ENCODE measurements at regions not wholly inside any gene's neighbourhood (a gene's known extent, or its start where the extent isn't known, plus 50 kb on each side); places are given as distances from the start of the nearest gene placed in this dataset.
"Not testable (repeated sequence)": the region's sequence is repeated elsewhere in the genome, so short reads cannot be mapped to it uniquely, and the experiment has no call there.

DNA sequence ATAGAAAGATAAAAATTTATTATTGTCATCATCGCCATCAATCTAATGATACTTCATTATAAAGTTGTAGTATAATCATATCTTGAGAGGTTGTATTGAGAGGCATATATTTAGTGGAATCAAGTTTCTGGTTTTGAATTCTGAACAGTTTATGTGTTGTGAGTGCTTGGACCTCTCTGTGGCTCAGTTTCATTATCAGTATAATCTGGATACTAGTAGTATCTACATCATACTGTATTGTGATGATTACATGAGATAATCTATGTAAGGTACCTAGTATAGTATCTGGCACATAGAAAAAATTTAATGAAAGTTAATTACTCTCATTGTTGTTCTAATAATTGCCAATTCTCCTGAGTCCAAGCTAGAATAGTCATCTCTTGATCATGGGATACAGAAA, 161.2 kb upstream of the UBQLN2 start (continued):
- TF ChIP-seq, protein P1, sequence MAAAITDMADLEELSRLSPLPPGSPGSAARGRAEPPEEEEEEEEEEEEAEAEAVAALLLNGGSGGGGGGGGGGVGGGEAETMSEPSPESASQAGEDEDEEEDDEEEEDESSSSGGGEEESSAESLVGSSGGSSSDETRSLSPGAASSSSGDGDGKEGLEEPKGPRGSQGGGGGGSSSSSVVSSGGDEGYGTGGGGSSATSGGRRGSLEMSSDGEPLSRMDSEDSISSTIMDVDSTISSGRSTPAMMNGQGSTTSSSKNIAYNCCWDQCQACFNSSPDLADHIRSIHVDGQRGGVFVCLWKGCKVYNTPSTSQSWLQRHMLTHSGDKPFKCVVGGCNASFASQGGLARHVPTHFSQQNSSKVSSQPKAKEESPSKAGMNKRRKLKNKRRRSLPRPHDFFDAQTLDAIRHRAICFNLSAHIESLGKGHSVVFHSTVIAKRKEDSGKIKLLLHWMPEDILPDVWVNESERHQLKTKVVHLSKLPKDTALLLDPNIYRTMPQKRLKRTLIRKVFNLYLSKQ (tag by site-specific recombination; IDR thresholded peaks at IDR 0.05; ENCODE audit: borderline replicate concordance) = no peak

DNA sequence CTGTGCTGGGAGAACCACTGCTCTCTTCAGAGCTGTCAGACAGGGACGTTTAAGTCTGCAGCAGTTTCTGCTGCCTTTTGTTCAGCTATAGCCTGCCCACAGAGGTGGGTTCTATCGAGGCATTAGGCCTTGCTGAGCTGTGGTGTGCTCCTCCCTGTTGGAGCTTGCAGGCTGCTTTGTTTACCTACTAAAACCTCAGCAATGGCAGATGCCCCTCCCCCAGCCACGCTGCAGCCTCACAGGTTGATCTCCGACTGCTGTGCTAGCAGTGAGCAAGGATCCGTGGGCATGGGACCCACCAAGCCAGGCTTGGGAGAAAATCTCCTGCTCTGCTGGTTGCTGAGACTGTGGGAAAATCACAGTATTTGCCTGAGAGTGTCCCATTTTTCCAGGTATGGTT, 133.8 kb upstream of the UBQLN2 start:
- POLR2A ChIA-PET = no interaction called here

DNA sequence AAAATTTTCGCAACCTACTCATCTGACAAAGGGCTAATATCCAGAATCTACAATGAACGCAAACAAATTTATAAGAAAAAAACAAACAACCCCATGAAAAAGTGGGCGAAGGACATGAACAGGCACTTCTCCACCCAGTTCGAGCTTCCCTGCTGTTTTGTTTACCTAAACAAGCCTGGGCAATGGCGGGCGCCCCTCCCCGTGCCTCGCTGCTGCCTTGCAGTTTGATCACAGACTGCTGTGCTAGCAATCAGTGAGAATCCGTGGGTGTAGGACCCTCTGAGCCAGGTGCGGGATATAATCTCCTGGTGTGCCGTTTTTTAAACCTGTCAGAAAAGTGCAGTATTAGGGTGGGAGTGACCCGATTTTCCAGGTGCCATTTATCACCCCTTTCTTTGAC, 111.4 kb upstream of the UBQLN2 start:
- H3K36me3 ChIP-seq (ENCODE audit: control insufficient read depth in 2 of 2, insufficient read depth in 1 of 2, low read length in 2 of 2); POLR2A ChIA-PET; H3K9me3 ChIP-seq (ENCODE audit: control insufficient read depth, insufficient read depth, low read depth, low read length); H3K4me1 ChIP-seq (ENCODE audit: control insufficient read depth, insufficient read depth, low read length); H3K27ac ChIP-seq (ENCODE audit: extremely low read depth, low read depth, low read length); H3K4me3 ChIP-seq (ENCODE audit: low read depth, low read length); CTCF ChIA-PET: not testable (repeated sequence)

More for the DNA sequence above, 133.8 kb upstream of the UBQLN2 start:
- Histone ChIP-seq H3K4me3 (ENCODE audit: low read depth, low read length) (no peak overlapping the region), H3K36me3 (ENCODE audit: control insufficient read depth in 2 of 2, insufficient read depth in 1 of 2, low read length in 2 of 2) (no peaks in the 10 kb centered on the region), H3K27ac (ENCODE audit: extremely low read depth, low read depth, low read length) (no peak overlapping the region), H3K9me3 (ENCODE audit: control insufficient read depth, insufficient read depth, low read depth, low read length) (no peaks in the 10 kb centered on the region), H3K4me1 (ENCODE audit: control insufficient read depth, insufficient read depth, low read length) (no peaks in the 10 kb centered on the region)
- TF ChIP-seq ZNF843 (tag by site-specific recombination; IDR thresholded peaks at IDR 0.05) (no peak), KLF1 (tag by site-specific recombination; IDR thresholded peaks at IDR 0.05) (no peak), GFI1B (tag by site-specific recombination; IDR thresholded peaks at IDR 0.05) (no peak), RBAK (tag by site-specific recombination; IDR thresholded peaks at IDR 0.05) (no peak), GLIS1 (tag by site-specific recombination; IDR thresholded peaks at IDR 0.05) (no peak), ZNF792 (tag by site-specific recombination; IDR thresholded peaks at IDR 0.05) (no peak), ZSCAN30 (tag by site-specific recombination; IDR thresholded peaks at IDR 0.05) (no peak), ZBTB20 (tag by site-specific recombination; IDR thresholded peaks at IDR 0.05) (no peak), ZBTB1 (tag by site-specific recombination; IDR thresholded peaks at IDR 0.05) (no peak), ZNF146 (tag by site-specific recombination; IDR thresholded peaks at IDR 0.05) (no peak)
- TF ChIP-seq, protein P2, sequence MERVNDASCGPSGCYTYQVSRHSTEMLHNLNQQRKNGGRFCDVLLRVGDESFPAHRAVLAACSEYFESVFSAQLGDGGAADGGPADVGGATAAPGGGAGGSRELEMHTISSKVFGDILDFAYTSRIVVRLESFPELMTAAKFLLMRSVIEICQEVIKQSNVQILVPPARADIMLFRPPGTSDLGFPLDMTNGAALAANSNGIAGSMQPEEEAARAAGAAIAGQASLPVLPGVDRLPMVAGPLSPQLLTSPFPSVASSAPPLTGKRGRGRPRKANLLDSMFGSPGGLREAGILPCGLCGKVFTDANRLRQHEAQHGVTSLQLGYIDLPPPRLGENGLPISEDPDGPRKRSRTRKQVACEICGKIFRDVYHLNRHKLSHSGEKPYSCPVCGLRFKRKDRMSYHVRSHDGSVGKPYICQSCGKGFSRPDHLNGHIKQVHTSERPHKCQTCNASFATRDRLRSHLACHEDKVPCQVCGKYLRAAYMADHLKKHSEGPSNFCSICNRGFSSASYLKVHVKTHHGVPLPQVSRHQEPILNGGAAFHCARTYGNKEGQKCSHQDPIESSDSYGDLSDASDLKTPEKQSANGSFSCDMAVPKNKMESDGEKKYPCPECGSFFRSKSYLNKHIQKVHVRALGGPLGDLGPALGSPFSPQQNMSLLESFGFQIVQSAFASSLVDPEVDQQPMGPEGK (tag by site-specific recombination; IDR thresholded peaks at IDR 0.05) = no peak
- TF ChIP-seq, protein P3, sequence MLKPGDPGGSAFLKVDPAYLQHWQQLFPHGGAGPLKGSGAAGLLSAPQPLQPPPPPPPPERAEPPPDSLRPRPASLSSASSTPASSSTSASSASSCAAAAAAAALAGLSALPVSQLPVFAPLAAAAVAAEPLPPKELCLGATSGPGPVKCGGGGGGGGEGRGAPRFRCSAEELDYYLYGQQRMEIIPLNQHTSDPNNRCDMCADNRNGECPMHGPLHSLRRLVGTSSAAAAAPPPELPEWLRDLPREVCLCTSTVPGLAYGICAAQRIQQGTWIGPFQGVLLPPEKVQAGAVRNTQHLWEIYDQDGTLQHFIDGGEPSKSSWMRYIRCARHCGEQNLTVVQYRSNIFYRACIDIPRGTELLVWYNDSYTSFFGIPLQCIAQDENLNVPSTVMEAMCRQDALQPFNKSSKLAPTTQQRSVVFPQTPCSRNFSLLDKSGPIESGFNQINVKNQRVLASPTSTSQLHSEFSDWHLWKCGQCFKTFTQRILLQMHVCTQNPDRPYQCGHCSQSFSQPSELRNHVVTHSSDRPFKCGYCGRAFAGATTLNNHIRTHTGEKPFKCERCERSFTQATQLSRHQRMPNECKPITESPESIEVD (tag by site-specific recombination; IDR thresholded peaks at IDR 0.05) = no peak
- CTCF ChIA-PET = no interaction called here

DNA sequence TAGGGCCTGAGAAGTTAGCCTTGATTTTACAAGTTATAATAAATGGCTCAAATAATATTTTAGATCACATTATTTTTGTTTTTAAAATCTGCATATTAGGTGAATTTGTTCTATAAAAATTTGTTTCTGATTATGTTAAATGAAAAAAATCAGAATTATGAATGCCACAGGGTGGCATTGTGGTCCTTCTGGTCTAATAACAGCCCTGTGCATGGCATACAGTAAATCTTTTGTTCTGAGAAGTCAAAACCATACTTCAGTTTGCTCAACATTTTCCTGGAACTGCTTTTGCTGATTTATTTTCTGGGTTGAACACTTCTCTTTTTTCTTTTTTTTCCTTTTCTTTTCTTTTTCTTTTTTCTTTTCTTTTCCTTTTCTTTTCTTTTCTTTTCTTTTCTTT, 101.0 kb upstream of the UBQLN2 start:
- no peak overlapping the region for H3K27ac ChIP-seq (ENCODE audit: extremely low read depth, low read depth, low read length)
- H3K4me1 ChIP-seq (ENCODE audit: control insufficient read depth, insufficient read depth, low read length) = no peaks in the 10 kb centered on the region
- POLR2A ChIA-PET = interaction anchor here (0.6 kb wide), 1 partner anchor 519 kb away, joined by 3 read pairs; no protein-coding TSS in a partner anchor
- CTCF ChIA-PET = no interaction called here
- no peak overlapping the region for H3K4me3 ChIP-seq (ENCODE audit: low read depth, low read length)
- no peaks in the 10 kb centered on the region for H3K36me3 ChIP-seq (ENCODE audit: control insufficient read depth in 2 of 2, insufficient read depth in 1 of 2, low read length in 2 of 2)
- peaks cover 2% of the 10 kb centered on the region; the same call in 1 of the 2 replicates for H3K9me3 ChIP-seq (ENCODE audit: control insufficient read depth, insufficient read depth, low read depth, low read length)
- TF ChIP-seq ZNF658 (tag by site-specific recombination; IDR thresholded peaks at IDR 0.05) (no peak), ZNF132 (tag by site-specific recombination; IDR thresholded peaks at IDR 0.05; ENCODE audit: borderline replicate concordance) (no peak), ZNF211 (tag by site-specific recombination; IDR thresholded peaks at IDR 0.05; ENCODE audit: low read depth) (no peak), ZNF530 (tag by site-specific recombination; IDR thresholded peaks at IDR 0.05; ENCODE audit: low read depth) (no peak), ZBTB7A (tag by site-specific recombination; IDR thresholded peaks at IDR 0.05; ENCODE audit: low read depth) (no peak), BCL11A (tag by site-specific recombination; IDR thresholded peaks at IDR 0.05; ENCODE audit: low read depth) (no peak), PRDM1 (tag by site-specific recombination; IDR thresholded peaks at IDR 0.05) (no peak), ZNF830 (tag by site-specific recombination; IDR thresholded peaks at IDR 0.05; ENCODE audit: low read depth) (no peak), ZNF335 (tag by site-specific recombination; conservative IDR thresholded peaks at IDR 0.05) (no peak), HOXD13 (CRISPR knock-in tag; IDR thresholded peaks at IDR 0.05; ENCODE audit: borderline replicate concordance) (no peak)
- TF ChIP-seq, protein P4, sequence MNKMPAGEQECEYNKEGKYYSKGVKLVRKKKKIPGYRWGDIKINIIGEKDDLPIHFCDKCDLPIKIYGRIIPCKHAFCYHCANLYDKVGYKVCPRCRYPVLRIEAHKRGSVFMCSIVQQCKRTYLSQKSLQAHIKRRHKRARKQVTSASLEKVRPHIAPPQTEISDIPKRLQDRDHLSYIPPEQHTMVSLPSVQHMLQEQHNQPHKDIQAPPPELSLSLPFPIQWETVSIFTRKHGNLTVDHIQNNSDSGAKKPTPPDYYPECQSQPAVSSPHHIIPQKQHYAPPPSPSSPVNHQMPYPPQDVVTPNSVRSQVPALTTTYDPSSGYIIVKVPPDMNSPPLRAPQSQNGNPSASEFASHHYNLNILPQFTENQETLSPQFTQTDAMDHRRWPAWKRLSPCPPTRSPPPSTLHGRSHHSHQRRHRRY (tag by site-specific recombination; IDR thresholded peaks at IDR 0.05) = no peak

Data from HEK293 (cell line).